Pancreas (tissue), 10 donors: ENCODE measurements at regions not wholly inside any gene's neighbourhood (a gene's known extent, or its start where the extent isn't known, plus 50 kb on each side); places are given as distances from the start of the nearest gene placed in this dataset.

Experiments used
- ATAC-seq, 4 donors: fragments of 200-7000 bp; cut with Tn5 transposase; one replicate each; pipeline versions ENCODE4 v1.8.0 to v1.9.1; 2020; ENCODE audit warnings: mild to moderate bottlenecking in 4 of 4, moderate library complexity in 4 of 4
- DNase-seq, 6 donors: peaks; one replicate each; pipeline ENCODE4 v3.0.0-alpha.2; 2020
- FAIRE-seq: peaks from 2 replicates; lab custom pipeline; 2012; peaks lifted over from hg19 to GRCh38; lab: Jason Lieb, UNC
- H3K27ac ChIP-seq, 4 donors: fragments of 200-600 bp; sonication (generic); 1 replicate in 3 of 4; 2 replicates in 1 of 4; pipeline versions ENCODE4 v1.5.0 to v1.8.0; 2020
- H3K27me3 ChIP-seq, 4 donors: fragments of 200-600 bp; one replicate each; pipeline ENCODE4 v1.8.0; 2021
- H3K36me3 ChIP-seq, 3 donors: fragments of 200-600 bp; sonication (generic) in 1 of 3; one replicate each; pipeline versions ENCODE4 v1.5.0 to v1.8.0; 2020 to 2021
- H3K4me1 ChIP-seq, 3 donors: fragments of 200-600 bp; one replicate each; pipeline ENCODE4 v1.8.0; 2021
- H3K4me3 ChIP-seq, 4 donors: fragments of 200-600 bp; sonication (generic) in 2 of 4; one replicate each; pipeline versions ENCODE4 v1.5.0 to v1.8.0; 2020 to 2021
- H3K9me3 ChIP-seq, 4 donors: fragments of 200-600 bp; one replicate each; pipeline ENCODE4 v1.8.0; 2021
- CTCF ChIP-seq, 4 donors: fragments of 200-600 bp; sonication (generic) in 3 of 4; IDR thresholded peaks; one replicate each; pipeline versions ENCODE4 v1.5.0 to v1.8.0; 2021; ENCODE audit warnings: antibody characterized with exemption in 4 of 4
- WGBS, 2 donors: extraction: QIAGEN DNeasy Blood & Tissue Kit; methylation state at CpG; one replicate each; pipeline ENCODE4 v1.1.7; 2013; 5-methylcytosine and 5-hydroxymethylcytosine counted together
- intact Hi-C, 3 donors: fragments of 100-400 bp; cut with DNase I; formaldehyde crosslinking; loops; one replicate each; pipeline versions ENCODE4 v1.11.1 to v1.14.2; 2022
- donor health status: healthy with polysubstance abuse.
- donor health status: DM: no; HTN: no; CAD: no; lungs with moderate emphysema.
- donor health status: DM: no; HTN: no; CAD: no.
- donor health status: control.
- donor health status: control.
- donor health status: Bipolar disorder and iron deficiency.
- donor health status: DM: yes; HTN: yes; CAD: no.
- donor health status: DM: no; HTN: no; CAD: no.
- donor health status: DM: no; HTN: no; CAD: no.
- donor health status: DM: yes; HTN: yes; CAD: no.

DNA sequence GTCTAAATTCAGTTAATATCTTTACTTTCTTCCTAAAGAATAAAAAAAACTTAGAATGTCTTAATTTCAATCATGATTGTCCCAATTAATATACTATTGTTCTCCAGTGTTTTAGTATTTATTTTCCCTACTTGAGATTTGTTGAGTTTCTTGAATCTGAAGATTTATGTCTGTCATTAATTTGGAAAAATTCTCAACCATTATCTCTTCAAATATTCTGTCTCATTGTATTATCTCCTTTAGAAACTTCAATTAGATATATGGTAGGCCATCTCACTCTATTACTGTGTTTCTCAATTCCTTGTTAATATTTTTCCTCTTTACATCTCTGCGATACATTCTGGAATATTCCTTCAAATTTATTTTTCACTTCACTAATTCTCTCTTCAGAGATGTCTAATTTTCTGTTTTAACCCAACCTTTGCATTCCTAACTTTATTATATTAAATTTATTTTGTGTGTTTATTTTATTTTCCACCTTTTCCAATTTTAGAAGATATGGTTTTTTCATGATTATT is 268.6 kb downstream of the QKI start:
- no peak overlapping the region for H3K4me3 ChIP-seq
- no peaks in the 10 kb centered on the region for H3K36me3 ChIP-seq
- FAIRE-seq: no peak
- 96 to 100% methylated on average over 1 of the region's 1 CpG for WGBS, 2 donors
- no peak for TF ChIP-seq CTCF (IDR thresholded peaks at IDR 0.05)
- no peaks in the 10 kb centered on the region for H3K27me3 ChIP-seq
- no peaks in the 10 kb centered on the region for H3K9me3 ChIP-seq
- no peak for ATAC-seq
- no peaks in the 10 kb centered on the region for H3K4me1 ChIP-seq
- intact Hi-C loops: no loop called here
- no peak overlapping the region for H3K27ac ChIP-seq
- DNase-seq: no peak

- no peak for ATAC-seq
- intact Hi-C loops: no loop called here
- DNase-seq: no peak
- Histone ChIP-seq H3K9me3 (no peaks in the 10 kb centered on the region), H3K27me3 (no peaks in the 10 kb centered on the region), H3K27ac (no peak overlapping the region), H3K4me1 (no peaks in the 10 kb centered on the region), H3K36me3 (no peaks in the 10 kb centered on the region), H3K4me3 (no peak overlapping the region)
- FAIRE-seq: no peak
- 39 to 41% methylated on average over 5 of the region's 5 CpGs for WGBS, 2 donors
- TF ChIP-seq CTCF (IDR thresholded peaks at IDR 0.05): no peak
Observed at GRCh38 chr6:163679753-163680152, 265.2 kb downstream of the QKI start.

DNA sequence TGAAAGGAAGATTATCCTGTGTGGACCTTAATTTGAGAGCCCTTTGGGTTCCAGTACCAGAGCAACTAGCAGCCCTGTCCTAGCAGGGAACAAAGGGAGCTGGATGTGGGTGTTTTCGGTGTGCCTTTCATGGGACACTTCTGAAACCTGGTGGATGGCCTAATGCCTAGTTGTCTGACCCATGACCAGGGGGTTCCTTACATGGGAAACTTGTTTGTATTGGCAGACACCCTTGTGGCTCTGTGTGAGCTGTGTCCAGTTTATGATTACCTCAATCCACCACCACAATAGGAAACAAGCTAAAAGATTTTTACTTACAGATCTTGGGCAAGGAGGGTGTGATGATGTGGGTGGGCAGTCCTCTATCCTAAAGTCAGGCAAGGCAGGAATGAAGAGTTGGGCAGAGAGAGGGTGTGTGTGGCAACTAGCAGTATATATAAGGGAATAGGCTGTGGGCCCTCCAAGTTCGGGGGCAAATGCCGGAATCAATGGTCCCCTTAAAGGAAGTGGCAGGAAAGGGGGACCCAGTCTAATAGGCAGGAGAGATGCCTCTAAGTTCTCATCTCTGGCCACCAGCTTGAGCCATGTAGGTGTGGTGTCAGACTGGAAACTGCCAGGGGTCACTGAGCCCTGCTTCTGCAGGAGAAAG is 264.6 kb downstream of the QKI start:
- H3K4me3 ChIP-seq: no peak overlapping the region
- no peak for ATAC-seq
- no peak for FAIRE-seq
- no peak overlapping the region for H3K27ac ChIP-seq
- WGBS, 2 donors: 65 to 78% methylated on average over 3 of the region's 3 CpGs
- intact Hi-C loops: no loop called here
- H3K4me1 ChIP-seq: no peaks in the 10 kb centered on the region
- H3K27me3 ChIP-seq: no peaks in the 10 kb centered on the region
- no peaks in the 10 kb centered on the region for H3K9me3 ChIP-seq
- DNase-seq: no peak
- H3K36me3 ChIP-seq: no peaks in the 10 kb centered on the region
- TF ChIP-seq CTCF (IDR thresholded peaks at IDR 0.05): no peak

- no peak overlapping the region for H3K4me3 ChIP-seq
- H3K4me1 ChIP-seq: no peaks in the 10 kb centered on the region
- FAIRE-seq (no peak), ATAC-seq (no peak), DNase-seq (no peak)
- intact Hi-C loops: no loop called here
- no peak overlapping the region for H3K27ac ChIP-seq
- H3K27me3 ChIP-seq: no peaks in the 10 kb centered on the region
- TF ChIP-seq CTCF (IDR thresholded peaks at IDR 0.05): no peak
- H3K9me3 ChIP-seq: no peaks in the 10 kb centered on the region
- no peaks in the 10 kb centered on the region for H3K36me3 ChIP-seq
Observed at GRCh38 chr6:163675611-163676010, 261.1 kb downstream of the QKI start.

GRCh38 chr6:163672710-163673109 is 258.2 kb downstream of the QKI start:
- FAIRE-seq: no peak
- intact Hi-C loops: no loop called here
- H3K4me1 ChIP-seq: no peaks in the 10 kb centered on the region
- DNase-seq: no peak
- TF ChIP-seq CTCF (IDR thresholded peaks at IDR 0.05): no peak
- no peaks in the 10 kb centered on the region for H3K36me3 ChIP-seq
- no peaks in the 10 kb centered on the region for H3K9me3 ChIP-seq
- ATAC-seq: no peak
- WGBS, 2 donors: 62 to 68% methylated on average over 3 of the region's 3 CpGs
- H3K27me3 ChIP-seq: no peaks in the 10 kb centered on the region
- H3K27ac ChIP-seq: no peak overlapping the region
- H3K4me3 ChIP-seq: no peak overlapping the region
